Medulla oblongata (tissue), 1 donor: ENCODE measurements at regions not wholly inside any gene's neighbourhood (a gene's known extent, or its start where the extent isn't known, plus 50 kb on each side); places are given as distances from the start of the nearest gene placed in this dataset.
A peak's percentile ranks its signal among the peaks of the same experiment; 100 is the strongest.

Experiments used
- DNase-seq: peaks from one replicate; pipeline ENCODE4 v3.0.0-alpha.2; 2015; ENCODE audit errors: extremely low spot score

- peak; percentile 37 for DNase-seq
Measured at GRCh38 chr2:41954304-41955291, 93.2 kb upstream of the PKDCC start.

GRCh38 chr2:41955316-41956043 is 92.3 kb upstream of the PKDCC start:
- DNase-seq = peak; percentile 76

- DNase-seq = no peak
Measured at GRCh38 chr2:41957431-41957830, 90.4 kb upstream of the PKDCC start.

- no peak for DNase-seq
Measured at GRCh38 chr2:41958251-41958650, 89.6 kb upstream of the PKDCC start.

GRCh38 chr2:41958775-41959174 is 89.0 kb upstream of the PKDCC start:
- DNase-seq = no peak

GRCh38 chr2:41959760-41960159 is 88.1 kb upstream of the PKDCC start:
- DNase-seq = no peak

GRCh38 chr2:41962922-41963622 is 84.7 kb upstream of the PKDCC start:
- DNase-seq = no peak

- DNase-seq = peak; percentile 33
Measured at GRCh38 chr2:41963661-41964525, 83.9 kb upstream of the PKDCC start.

- peak; percentile 21 for DNase-seq
Measured at GRCh38 chr2:41965173-41965908, 82.5 kb upstream of the PKDCC start.

- DNase-seq = peak; percentile 43
Measured at GRCh38 chr2:41965909-41966295, 81.9 kb upstream of the PKDCC start.

GRCh38 chr2:41966431-41966893 is 81.4 kb upstream of the PKDCC start:
- peak; percentile 92 for DNase-seq

- peak; percentile 91 for DNase-seq
Measured at GRCh38 chr2:41966920-41967319, 80.9 kb upstream of the PKDCC start.

- peak; percentile 44 for DNase-seq
Measured at GRCh38 chr2:41967476-41968181, 80.2 kb upstream of the PKDCC start.

GRCh38 chr2:41968182-41968578 is 79.6 kb upstream of the PKDCC start:
- DNase-seq = no peak

GRCh38 chr2:41970988-41971660 is 76.7 kb upstream of the PKDCC start:
- DNase-seq = no peak

GRCh38 chr2:41972179-41972578 is 75.6 kb upstream of the PKDCC start:
- DNase-seq = no peak

- peak; percentile 35 for DNase-seq
Measured at GRCh38 chr2:41972819-41973218, 75.0 kb upstream of the PKDCC start.

GRCh38 chr2:41973871-41974270 is 74.0 kb upstream of the PKDCC start:
- no peak for DNase-seq

GRCh38 chr2:41981417-41981816 is 66.4 kb upstream of the PKDCC start:
- DNase-seq = no peak
